HCT116 (cell line): ENCODE measurements at regions not wholly inside any gene's neighbourhood (a gene's known extent, or its start where the extent isn't known, plus 50 kb on each side); places are given as distances from the start of the nearest gene placed in this dataset.

Experiments
- ATAC-seq: fragments of 200-7000 bp; cut with Tn5 transposase; 2 replicates; pipeline ENCODE4 v1.9.1; 2020; ENCODE audit warnings: mild to moderate bottlenecking, moderate library complexity
- BruUV-seq: library from RNA; stranded (reverse); fragments of 400-500 nt; replicated peaks from 2 replicates; lab custom pipeline; 2021; lab: Mats Ljungman, UMichigan
- CTCF ChIA-PET: fragments of 300-600 bp; sonication (Branson Sonifier 250); formaldehyde crosslinking; loops from one replicate; lab custom pipeline; 2021; ENCODE audit warnings: antibody characterized with exemption; lab: Charles Lee
- POLR2A ChIA-PET: fragments of 300-600, 350-600 bp; sonication (Branson Sonifier 250); formaldehyde crosslinking; loops from one replicate; lab custom pipeline; 2021; ENCODE audit warnings: antibody characterized with exemption; lab: Charles Lee
- RAD21 ChIA-PET, 2 experiments: fragments of 300-600 bp; sonication (Branson Sonifier 250); formaldehyde crosslinking; loops; one replicate each; lab custom pipeline; 2023; ENCODE audit warnings: low total read pairs in 2 of 2; ENCODE audit not compliant: uncharacterized antibody in 2 of 2, unreplicated experiment in 2 of 2, low non-redundant PET in 1 of 2; lab: Charles Lee
- DNase-seq: peaks from one replicate; pipeline ENCODE4 v3.0.0-alpha.2; 2010; ENCODE audit warnings: low read depth, low spot score
- H2AFZ ChIP-seq: fragments of 200-600 bp; shearing (Covaris generic), sonication (generic); 2 replicates; pipeline ENCODE4 v1.6.1; 2017; ENCODE audit warnings: low read depth, mixed run types, mixed read lengths, antibody characterized with exemption, low read length; ENCODE audit not compliant: poor library complexity, severe bottlenecking
- H3K27ac ChIP-seq: 2 replicates; pipeline ENCODE4 v1.5.1; 2012; ENCODE audit warnings: low read depth, low read length
- H3K27me3 ChIP-seq: fragments of 200-600 bp; sonication (generic); 2 replicates; pipeline ENCODE4 v1.6.1; 2016; ENCODE audit warnings: mixed run types, low read length, mixed read lengths; ENCODE audit not compliant: insufficient read depth
- H3K36me3 ChIP-seq, 2 experiments: fragments of 200-500 bp in 1 of 2; fragments of 200-600 bp in 1 of 2; sonication (Bioruptor generic) in 1 of 2; sonication (generic) in 1 of 2; 2 replicates each; pipeline versions ENCODE4 v1.5.1 to v1.6.1; 2014 to 2016; ENCODE audit warnings: low read length in 2 of 2, inconsistent platforms in 1 of 2, mixed read lengths in 1 of 2, mixed run types in 1 of 2; ENCODE audit not compliant: insufficient read depth in 2 of 2, control insufficient read depth in 1 of 2
- H3K4me1 ChIP-seq, 2 experiments: fragments of 200-600 bp in 1 of 2; sonication (generic) in 1 of 2; 2 replicates each; pipeline versions ENCODE4 v1.5.1 to v1.6.1; 2012 to 2017; ENCODE audit warnings: low read length in 2 of 2, inconsistent platforms in 1 of 2, mild to moderate bottlenecking in 1 of 2, mixed read lengths in 1 of 2, mixed run types in 1 of 2, moderate library complexity in 1 of 2; ENCODE audit not compliant: insufficient read depth in 2 of 2, control insufficient read depth in 1 of 2
- H3K4me2 ChIP-seq: fragments of 200-600 bp; sonication (generic); 2 replicates; pipeline ENCODE4 v1.6.1; 2017; ENCODE audit warnings: mixed run types, low read length, mixed read lengths
- H3K4me3 ChIP-seq, 2 experiments: fragments of 200-600 bp in 1 of 2; sonication (generic) in 1 of 2; replicated peaks in 1 of 2; 2 replicates each; pipeline ENCODE4 v1.5.1; 2011 to 2016; ENCODE audit warnings: low read length in 2 of 2, control low read depth in 1 of 2, low read depth in 1 of 2, mild to moderate bottlenecking in 1 of 2, mixed read lengths in 1 of 2, mixed run types in 1 of 2
- H3K79me2 ChIP-seq: fragments of 200-600 bp; sonication (generic); 2 replicates; pipeline ENCODE4 v1.6.1; 2017; ENCODE audit warnings: mild to moderate bottlenecking, mixed run types, low read length, moderate library complexity, mixed read lengths; ENCODE audit not compliant: insufficient read depth
- H3K9ac ChIP-seq: fragments of 200-600 bp; sonication (generic); 2 replicates; pipeline ENCODE4 v1.6.1; 2016; ENCODE audit warnings: low read length, mixed read lengths
- H3K9me2 ChIP-seq: fragments of 200-600 bp; sonication (generic), shearing (Covaris generic); 2 replicates; pipeline ENCODE4 v1.6.1; 2017; ENCODE audit warnings: mixed run types, mild to moderate bottlenecking, moderate library complexity; ENCODE audit not compliant: insufficient read depth
- H3K9me3 ChIP-seq, 2 experiments: fragments of 200-500 bp in 1 of 2; fragments of 200-600 bp in 1 of 2; sonication (Bioruptor generic) in 1 of 2; sonication (generic) in 1 of 2; 2 replicates each; pipeline ENCODE4 v1.6.1; 2014 to 2017; ENCODE audit warnings: low read length in 2 of 2, mixed read lengths in 2 of 2, inconsistent platforms in 1 of 2, low read depth in 1 of 2, mild to moderate bottlenecking in 1 of 2, mixed run types in 1 of 2, moderate library complexity in 1 of 2; ENCODE audit not compliant: control insufficient read depth in 1 of 2, insufficient read depth in 1 of 2
- H4K20me1 ChIP-seq: fragments of 200-600 bp; sonication (generic), shearing (Covaris generic); 2 replicates; pipeline ENCODE4 v1.6.1; 2017; ENCODE audit warnings: mixed run types, mild to moderate bottlenecking, moderate library complexity; ENCODE audit not compliant: insufficient read depth
- CEBPB ChIP-seq: IDR thresholded peaks from 2 replicates; pipeline ENCODE4 v1.6.1; 2012; ENCODE audit warnings: low read depth
- ELF1 ChIP-seq: IDR thresholded peaks from 2 replicates; pipeline ENCODE4 v1.6.1; 2012; ENCODE audit warnings: low read depth, borderline replicate concordance
- FOSL1 ChIP-seq: IDR thresholded peaks from 2 replicates; pipeline ENCODE4 v1.6.1; 2012; ENCODE audit warnings: low read depth
- SIN3A ChIP-seq: IDR thresholded peaks from 2 replicates; pipeline ENCODE4 v1.6.1; 2012; ENCODE audit warnings: low read depth
- SP1 ChIP-seq: IDR thresholded peaks from 2 replicates; pipeline ENCODE4 v1.6.1; 2012; ENCODE audit warnings: low read depth
- SRF ChIP-seq: IDR thresholded peaks from 2 replicates; pipeline ENCODE4 v1.6.1; 2012; ENCODE audit warnings: low read depth
- TCF7L2 ChIP-seq: IDR thresholded peaks from 2 replicates; pipeline ENCODE4 v1.7.0; 2011; ENCODE audit warnings: borderline replicate concordance, inconsistent platforms; ENCODE audit not compliant: insufficient read depth, insufficient read length; ENCODE audit errors: extremely low read depth
- YY1 ChIP-seq: IDR thresholded peaks from 2 replicates; pipeline ENCODE4 v1.6.1; 2011; ENCODE audit warnings: low read length, low read depth, moderate library complexity, mild to moderate bottlenecking; ENCODE audit not compliant: insufficient replicate concordance; ENCODE audit errors: extremely low read depth
- ZFX ChIP-seq: fragments of 450-650 bp; IDR thresholded peaks from 2 replicates; pipeline ENCODE4 v1.6.1; 2017
- intact Hi-C: fragments of 100-400 bp; cut with micrococcal nuclease; formaldehyde crosslinking; loops from 2 replicates; pipeline ENCODE4 v1.10.0; 2022
- TF ChIP-seq, protein P1 (sequence below): IDR thresholded peaks from 2 replicates; pipeline ENCODE4 v1.6.1; 2012
- TF ChIP-seq, protein P2 (sequence below): IDR thresholded peaks from 2 replicates; pipeline ENCODE4 v1.6.1; 2011; ENCODE audit warnings: mild to moderate bottlenecking, low read length, moderate library complexity; ENCODE audit not compliant: insufficient replicate concordance; ENCODE audit errors: extremely low read depth

DNA sequence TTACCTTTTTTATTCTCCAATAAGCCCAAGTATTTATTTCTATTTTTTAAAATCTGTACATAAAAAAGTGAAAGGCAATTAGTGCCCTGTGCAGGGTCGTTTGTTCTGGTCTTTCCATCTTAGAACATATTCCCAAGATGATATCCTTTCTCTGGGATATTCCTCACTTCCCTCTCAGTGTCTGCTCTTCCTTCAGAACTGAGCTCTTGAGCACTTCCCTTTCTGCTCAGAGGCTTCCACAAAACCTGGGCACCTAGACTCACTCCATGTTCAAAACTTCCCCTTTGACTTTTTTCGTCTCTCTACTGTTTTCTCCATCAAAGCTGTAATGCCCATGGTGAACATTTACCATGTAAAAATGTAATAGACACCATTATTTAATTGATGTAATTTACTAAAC lies 296.5 kb upstream of the TCF4 start:
- POLR2A ChIA-PET: no interaction called here
- no peaks in the 10 kb centered on the region for H4K20me1 ChIP-seq
- peaks cover 0 to 5% of the 10 kb centered on the region in 2 experiments; a peak in 2 of 4 replicates for H3K9me3 ChIP-seq
- no peak overlapping the region for H3K27ac ChIP-seq
- no peaks in the 10 kb centered on the region for H3K9me2 ChIP-seq
- H3K4me1 ChIP-seq: no peaks in the 10 kb centered on the region
- ATAC-seq (no peak), DNase-seq (no peak)
- H3K9ac ChIP-seq: no peak overlapping the region
- H3K36me3 ChIP-seq: no peaks in the 10 kb centered on the region
- CTCF ChIA-PET: no interaction called here
- BruUV-seq: no TSS peak
- no peaks in the 10 kb centered on the region for H3K27me3 ChIP-seq
- no peak for TF ChIP-seq SP1
- RAD21 ChIA-PET: no interaction called here
- no peak overlapping the region for H2AFZ ChIP-seq
- no peak overlapping the region for H3K4me3 ChIP-seq
- intact Hi-C loops: no loop called here
- H3K4me2 ChIP-seq: no peak overlapping the region
- H3K79me2 ChIP-seq: no peaks in the 10 kb centered on the region

DNA sequence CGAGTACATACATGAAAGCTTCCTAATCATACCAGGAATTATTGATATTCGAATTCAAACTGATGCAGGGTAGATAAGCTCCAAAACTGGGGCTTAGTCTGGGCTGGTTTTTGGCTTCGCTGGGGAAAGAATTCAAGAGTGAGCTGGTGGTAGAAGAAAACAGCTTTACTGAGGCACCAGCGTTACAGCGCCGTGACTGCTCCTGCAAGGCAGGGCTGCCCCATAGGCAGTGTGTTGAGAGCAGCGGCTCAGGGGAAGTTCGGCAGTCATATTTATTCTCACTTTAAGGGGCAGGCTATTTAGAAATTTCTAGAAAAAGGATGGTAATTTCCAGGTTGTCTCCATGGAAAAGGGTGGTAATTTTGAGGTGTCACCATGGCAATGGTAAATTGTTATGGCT lies 292.6 kb upstream of the TCF4 start:
- TF ChIP-seq SIN3A (no peak), YY1 (no peak), SRF (no peak), ELF1 (no peak), ZFX (no peak), CEBPB (no peak), SP1 (no peak), TCF7L2 (no peak), FOSL1 (no peak)
- TF ChIP-seq, protein P1, sequence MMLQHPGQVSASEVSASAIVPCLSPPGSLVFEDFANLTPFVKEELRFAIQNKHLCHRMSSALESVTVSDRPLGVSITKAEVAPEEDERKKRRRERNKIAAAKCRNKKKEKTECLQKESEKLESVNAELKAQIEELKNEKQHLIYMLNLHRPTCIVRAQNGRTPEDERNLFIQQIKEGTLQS: no peak
- TF ChIP-seq, protein P2, sequence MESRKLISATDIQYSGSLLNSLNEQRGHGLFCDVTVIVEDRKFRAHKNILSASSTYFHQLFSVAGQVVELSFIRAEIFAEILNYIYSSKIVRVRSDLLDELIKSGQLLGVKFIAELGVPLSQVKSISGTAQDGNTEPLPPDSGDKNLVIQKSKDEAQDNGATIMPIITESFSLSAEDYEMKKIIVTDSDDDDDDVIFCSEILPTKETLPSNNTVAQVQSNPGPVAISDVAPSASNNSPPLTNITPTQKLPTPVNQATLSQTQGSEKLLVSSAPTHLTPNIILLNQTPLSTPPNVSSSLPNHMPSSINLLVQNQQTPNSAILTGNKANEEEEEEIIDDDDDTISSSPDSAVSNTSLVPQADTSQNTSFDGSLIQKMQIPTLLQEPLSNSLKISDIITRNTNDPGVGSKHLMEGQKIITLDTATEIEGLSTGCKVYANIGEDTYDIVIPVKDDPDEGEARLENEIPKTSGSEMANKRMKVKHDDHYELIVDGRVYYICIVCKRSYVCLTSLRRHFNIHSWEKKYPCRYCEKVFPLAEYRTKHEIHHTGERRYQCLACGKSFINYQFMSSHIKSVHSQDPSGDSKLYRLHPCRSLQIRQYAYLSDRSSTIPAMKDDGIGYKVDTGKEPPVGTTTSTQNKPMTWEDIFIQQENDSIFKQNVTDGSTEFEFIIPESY: no peak
- H3K79me2 ChIP-seq: no peaks in the 10 kb centered on the region
- ChIA-PET POLR2A (no interaction called here), RAD21 (no interaction called here), CTCF (no interaction called here)
- no peaks in the 10 kb centered on the region for H3K27me3 ChIP-seq
- ATAC-seq (no peak), DNase-seq (no peak)
- no peaks in the 10 kb centered on the region for H3K4me1 ChIP-seq
- no peaks in the 10 kb centered on the region for H4K20me1 ChIP-seq
- no peak overlapping the region for H3K9ac ChIP-seq
- H2AFZ ChIP-seq: no peak overlapping the region
- no peaks in the 10 kb centered on the region for H3K9me2 ChIP-seq
- intact Hi-C loops: no loop called here
- no peaks in the 10 kb centered on the region for H3K36me3 ChIP-seq
- no TSS peak for BruUV-seq
- H3K4me2 ChIP-seq: no peak overlapping the region
- H3K4me3 ChIP-seq: no peak overlapping the region
- H3K27ac ChIP-seq: no peak overlapping the region
- H3K9me3 ChIP-seq: peaks cover 0 to 18% of the 10 kb centered on the region in 2 experiments; a peak in 2 of 4 replicates
